Psoas muscle (tissue), 7 donors: ENCODE measurements at regions not wholly inside any gene's neighbourhood (a gene's known extent, or its start where the extent isn't known, plus 50 kb on each side); places are given as distances from the start of the nearest gene placed in this dataset.

Experiments
- ATAC-seq, 4 donors: fragments of 200-7000 bp; cut with Tn5 transposase; one replicate each; pipeline ENCODE4 v1.9.1; 2020; ENCODE audit warnings: moderate library complexity in 3 of 4, mild to moderate bottlenecking in 2 of 4
- DNase-seq, 2 donors: peaks; one replicate each; pipeline ENCODE4 v3.0.0-alpha.2; 2020
- H3K27ac ChIP-seq: fragments of 200-600 bp; one replicate; pipeline ENCODE4 v1.8.0; 2022
- H3K27me3 ChIP-seq, 3 donors: fragments of 200-600 bp in 1 of 3; one replicate each; pipeline versions ENCODE4 v1.6.1 to v1.8.0; 2013 to 2022; ENCODE audit warnings: low read length in 2 of 3, mild to moderate bottlenecking in 2 of 3, moderate library complexity in 1 of 3; ENCODE audit not compliant: insufficient read depth in 3 of 3
- H3K36me3 ChIP-seq, 2 donors: fragments of 200-600 bp in 1 of 2; one replicate each; pipeline versions ENCODE4 v1.6.1 to v1.8.0; 2013 to 2022; ENCODE audit warnings: low read depth in 1 of 2, mild to moderate bottlenecking in 1 of 2, moderate library complexity in 1 of 2; ENCODE audit not compliant: insufficient read depth in 1 of 2
- H3K4me1 ChIP-seq: fragments of 200-600 bp; one replicate; pipeline ENCODE4 v1.8.0; 2022
- H3K4me3 ChIP-seq: fragments of 200-600 bp; one replicate; pipeline ENCODE4 v1.8.0; 2022; ENCODE audit warnings: mild to moderate bottlenecking
- H3K9me3 ChIP-seq: fragments of 200-600 bp; one replicate; pipeline ENCODE4 v1.8.0; 2022
- CTCF ChIP-seq: fragments of 200-600 bp; IDR thresholded peaks from one replicate; pipeline ENCODE4 v1.8.0; 2022; ENCODE audit warnings: antibody characterized with exemption
- WGBS, 3 donors: extraction: QIAGEN DNeasy Blood & Tissue Kit; methylation state at CpG; one replicate each; pipeline versions ENCODE4 v1.1.6 to v1.1.7; 2013; 5-methylcytosine and 5-hydroxymethylcytosine counted together
- intact Hi-C, 2 donors: fragments of 100-400 bp; cut with DNase I; formaldehyde crosslinking; loops; one replicate each; pipeline versions ENCODE4 v1.11.0 to v1.14.2; 2022
- donor health status: healthy with polysubstance abuse.
- donor health status: DM: no; HTN: no; CAD: no; lungs with moderate emphysema.
- donor health status: Bipolar disorder and iron deficiency.
- donor health status: healthy.
- donor health status: DM: yes; HTN: yes; CAD: no.
- donor health status: DM: no; HTN: no; CAD: no.
- donor health status: DM: yes; HTN: yes; CAD: no.

- no peaks in the 10 kb centered on the region for H3K4me1 ChIP-seq
- WGBS, 3 donors, result 85 to 87% (median 86%) methylated on average over 6 of the region's 6 CpGs
Measured at GRCh38 chr16:60438894-60439293, 1597.3 kb downstream of the CDH8 start.

GRCh38 chr16:60432472-60432871 is 1603.8 kb downstream of the CDH8 start:
- intact Hi-C loops, result no loop called here
- H3K36me3 ChIP-seq, result no peaks in the 10 kb centered on the region
- H3K27me3 ChIP-seq, result no peaks in the 10 kb centered on the region
- no peak overlapping the region for H3K27ac ChIP-seq
- ATAC-seq (no peak), DNase-seq (no peak)
- H3K9me3 ChIP-seq, result no peaks in the 10 kb centered on the region
- no peak for TF ChIP-seq CTCF
- H3K4me1 ChIP-seq, result no peaks in the 10 kb centered on the region
- no peak overlapping the region for H3K4me3 ChIP-seq

More at GRCh38 chr16:60438894-60439293, 1597.3 kb downstream of the CDH8 start:
- no peaks in the 10 kb centered on the region for H3K27me3 ChIP-seq
- no peaks in the 10 kb centered on the region for H3K9me3 ChIP-seq
- intact Hi-C loops, result no loop called here
- DNase-seq, result no peak
- ATAC-seq, result no peak
- no peak overlapping the region for H3K27ac ChIP-seq
- H3K4me3 ChIP-seq, result no peak overlapping the region
- H3K36me3 ChIP-seq, result no peaks in the 10 kb centered on the region
- no peak for TF ChIP-seq CTCF

GRCh38 chr16:60419859-60420258 is 1616.4 kb downstream of the CDH8 start:
- TF ChIP-seq CTCF, result no peak
- no peak overlapping the region for H3K27ac ChIP-seq
- DNase-seq (no peak), ATAC-seq (no peak)
- H3K36me3 ChIP-seq, result no peaks in the 10 kb centered on the region
- H3K4me3 ChIP-seq, result no peak overlapping the region
- H3K4me1 ChIP-seq, result no peaks in the 10 kb centered on the region
- WGBS, 3 donors, result 73 to 75% (median 74%) methylated on average over 4 of the region's 4 CpGs
- H3K27me3 ChIP-seq, result no peaks in the 10 kb centered on the region
- no peaks in the 10 kb centered on the region for H3K9me3 ChIP-seq
- intact Hi-C loops, result no loop called here

- Histone ChIP-seq H3K27me3 (no peaks in the 10 kb centered on the region), H3K4me3 (no peak overlapping the region), H3K27ac (no peak overlapping the region), H3K9me3 (no peaks in the 10 kb centered on the region), H3K4me1 (no peaks in the 10 kb centered on the region), H3K36me3 (no peaks in the 10 kb centered on the region)
- WGBS, 3 donors, result 13 to 28% (median 14%) methylated on average over 1 of the region's 1 CpG
- intact Hi-C loops, result no loop called here
- ATAC-seq (no peak), DNase-seq (no peak)
- no peak for TF ChIP-seq CTCF
Measured at GRCh38 chr16:60414613-60415012, 1621.6 kb downstream of the CDH8 start.

GRCh38 chr16:60413969-60414368 is 1622.3 kb downstream of the CDH8 start:
- H3K4me3 ChIP-seq, result no peak overlapping the region
- no peaks in the 10 kb centered on the region for H3K9me3 ChIP-seq
- TF ChIP-seq CTCF, result no peak
- H3K36me3 ChIP-seq, result no peaks in the 10 kb centered on the region
- H3K4me1 ChIP-seq, result no peaks in the 10 kb centered on the region
- no peaks in the 10 kb centered on the region for H3K27me3 ChIP-seq
- intact Hi-C loops, result no loop called here
- no peak for DNase-seq
- no peak for ATAC-seq
- no peak overlapping the region for H3K27ac ChIP-seq
- 57 to 65% (median 61%) methylated on average over 2 of the region's 2 CpGs for WGBS, 3 donors
